Inferior parietal cortex (tissue), 1 donor: ENCODE measurements at regions not wholly inside any gene's neighbourhood (a gene's known extent, or its start where the extent isn't known, plus 50 kb on each side); places are given as distances from the start of the nearest gene placed in this dataset.

Experiments
- DNase-seq: peaks from one replicate; pipeline ENCODE4 v3.0.0-alpha.2; 2016; ENCODE audit errors: extremely low spot score

- DNase-seq, result no peak
Observed at GRCh38 chr1:224846119-224846907, 83.2 kb upstream of the DNAH14 start.

- DNase-seq, result no peak
Observed at GRCh38 chr1:224850446-224850845, 79.0 kb upstream of the DNAH14 start.

GRCh38 chr1:224851210-224851847 is 78.1 kb upstream of the DNAH14 start:
- peak; percentile 55 for DNase-seq

GRCh38 chr1:224851848-224852261 is 77.6 kb upstream of the DNAH14 start:
- DNase-seq, result no peak

- DNase-seq, result peak; percentile 71
Observed at GRCh38 chr1:224852901-224853568, 76.4 kb upstream of the DNAH14 start.

- DNase-seq, result no peak
Observed at GRCh38 chr1:224856973-224857372, 72.5 kb upstream of the DNAH14 start.

- no peak for DNase-seq
Observed at GRCh38 chr1:224859651-224860050, 69.8 kb upstream of the DNAH14 start.

GRCh38 chr1:224860488-224861338 is 68.8 kb upstream of the DNAH14 start:
- DNase-seq, result no peak

GRCh38 chr1:224861339-224861716 is 68.1 kb upstream of the DNAH14 start:
- DNase-seq, result no peak

GRCh38 chr1:224863486-224863885 is 66.0 kb upstream of the DNAH14 start:
- DNase-seq, result no peak

GRCh38 chr1:224864006-224864405 is 65.5 kb upstream of the DNAH14 start:
- DNase-seq, result no peak

- no peak for DNase-seq
Observed at GRCh38 chr1:224865510-224865909, 64.0 kb upstream of the DNAH14 start.

GRCh38 chr1:224866940-224867339 is 62.5 kb upstream of the DNAH14 start:
- DNase-seq, result no peak

- no peak for DNase-seq
Observed at GRCh38 chr1:224867715-224868114, 61.8 kb upstream of the DNAH14 start.

- DNase-seq, result no peak
Observed at GRCh38 chr1:224872832-224873433, 56.5 kb upstream of the DNAH14 start.

GRCh38 chr1:224873434-224874369 is 55.8 kb upstream of the DNAH14 start:
- peak; percentile 45 for DNase-seq

- no peak for DNase-seq
Observed at GRCh38 chr1:224874775-224875174, 54.7 kb upstream of the DNAH14 start.

GRCh38 chr1:224879162-224879803 is 50.2 kb upstream of the DNAH14 start:
- DNase-seq, result no peak
